ENCODE measurements at regions not wholly inside any gene's neighbourhood (a gene's known extent, or its start where the extent isn't known, plus 50 kb on each side); places are given as distances from the start of the nearest gene placed in this dataset.

- TF ChIP-seq CTCF (IDR thresholded peaks at IDR 0.05) (no peak), POLR2A (IDR thresholded peaks at IDR 0.05) (no peak)
Observed at GRCh38 chr12:94092516-94093241, 55.7 kb upstream of the PLXNC1 start.
